K562 (cell line): ENCODE measurements at regions not wholly inside any gene's neighbourhood (a gene's known extent, or its start where the extent isn't known, plus 50 kb on each side); places are given as distances from the start of the nearest gene placed in this dataset.

Source experiments
- ATAC-seq: fragments of 200-7000 bp; cut with Tn5 transposase; 3 replicates; pipeline ENCODE4 v1.9.1; 2020; ENCODE audit warnings: moderate library complexity
- BruUV-seq: library from RNA; stranded (reverse); fragments of 400-500 nt; replicated peaks from 2 replicates; lab custom pipeline; 2021; lab: Mats Ljungman, UMichigan
- CTCF ChIA-PET: fragments of 300-600 bp; formaldehyde crosslinking; extraction: SDS; loops from one replicate; lab custom pipeline; 2021; ENCODE audit warnings: low intra/inter-chr PET ratio; lab: Yijun Ruan, JAX
- POLR2A ChIA-PET: fragments of 300-600, 350-650 bp; sonication (Branson Sonifier 250); formaldehyde crosslinking; extraction: SDS; loops from one replicate; lab custom pipeline; 2021; ENCODE audit warnings: antibody characterized with exemption, inconsistent platforms; lab: Yijun Ruan, JAX
- DNase-seq, 4 experiments: peaks; one replicate each; pipeline versions ENCODE4 v3.0.0 to v3.0.0-alpha.2; 2011 to 2018; ENCODE audit warnings: low spot score in 3 of 4, mixed read lengths in 3 of 4; ENCODE audit errors: extremely low read depth in 1 of 4
- FAIRE-seq: peaks from 2 replicates; lab custom pipeline; 2011; peaks lifted over from hg19 to GRCh38; lab: Jason Lieb, UNC
- H2AFZ ChIP-seq: 2 replicates; pipeline ENCODE4 v1.6.0; 2011; ENCODE audit warnings: low read depth, low read length, control low read depth, inconsistent platforms
- H3K27ac ChIP-seq: fragments of 200-600 bp; 3 replicates; pipeline ENCODE4 v1.8.0; 2011; ENCODE audit warnings: low read depth, mild to moderate bottlenecking, control low read depth, inconsistent platforms, low read length, moderate library complexity, mixed read lengths; ENCODE audit errors: extremely low read depth
- H3K27me3 ChIP-seq, 2 experiments: fragments of 300-600 bp in 1 of 2; 2 replicates in 1 of 2; 3 replicates in 1 of 2; pipeline versions ENCODE4 v1.6.0 to v1.8.0; 2011; ENCODE audit warnings: inconsistent platforms in 2 of 2, low read length in 2 of 2, mild to moderate bottlenecking in 1 of 2, mixed read lengths in 1 of 2, moderate library complexity in 1 of 2; ENCODE audit not compliant: control insufficient read depth in 2 of 2, insufficient read depth in 2 of 2
- H3K36me3 ChIP-seq: fragments of 300-600 bp; 3 replicates; pipeline ENCODE4 v1.8.0; 2011; ENCODE audit warnings: mild to moderate bottlenecking, low read length, inconsistent platforms; ENCODE audit not compliant: control insufficient read depth, insufficient read depth
- H3K4me1 ChIP-seq, 2 experiments: fragments of 200-600 bp in 1 of 2; replicated peaks in 1 of 2; 2 replicates in 1 of 2; 3 replicates in 1 of 2; pipeline versions ENCODE4 v1.5.1 to v1.8.0; 2011; ENCODE audit warnings: inconsistent platforms in 2 of 2, low read length in 2 of 2, mild to moderate bottlenecking in 1 of 2, mixed read lengths in 1 of 2, moderate library complexity in 1 of 2; ENCODE audit not compliant: control insufficient read depth in 2 of 2, insufficient read depth in 2 of 2
- H3K4me2 ChIP-seq: 2 replicates; pipeline ENCODE4 v1.6.1; 2011; ENCODE audit warnings: low read length, control low read depth, inconsistent platforms, mixed read lengths; ENCODE audit not compliant: insufficient read depth
- H3K4me3 ChIP-seq: fragments of 200-600 bp; sonication (generic), shearing (Covaris generic); 2 replicates; pipeline ENCODE4 v1.5.1; 2016; ENCODE audit warnings: control low read depth, inconsistent platforms
- H3K79me2 ChIP-seq: fragments of 200-600 bp; 3 replicates; pipeline ENCODE4 v1.8.0; 2011; ENCODE audit warnings: low read length, inconsistent platforms; ENCODE audit not compliant: control insufficient read depth, insufficient read depth
- H3K9ac ChIP-seq, 2 experiments: 2 replicates each; pipeline versions ENCODE4 v1.6.0 to v1.6.1; 2011; ENCODE audit warnings: low read depth in 2 of 2, low read length in 2 of 2, control low read depth in 1 of 2, inconsistent platforms in 1 of 2, mild to moderate bottlenecking in 1 of 2, mixed read lengths in 1 of 2; ENCODE audit not compliant: insufficient read depth in 1 of 2
- H3K9me1 ChIP-seq: one replicate; pipeline ENCODE4 v1.6.0; 2011; ENCODE audit warnings: inconsistent platforms, mild to moderate bottlenecking, low read length, moderate library complexity; ENCODE audit not compliant: control insufficient read depth, insufficient read depth
- H3K9me3 ChIP-seq: replicated peaks from 2 replicates; pipeline ENCODE4 v1.5.1; 2011; ENCODE audit warnings: low read depth, low read length, inconsistent platforms; ENCODE audit not compliant: control insufficient read depth, insufficient read depth
- H4K20me1 ChIP-seq: replicated peaks from 2 replicates; pipeline ENCODE4 v1.6.1; 2011; ENCODE audit warnings: low read length, inconsistent platforms, mixed read lengths; ENCODE audit not compliant: control insufficient read depth, insufficient read depth
- CHCHD3 ChIP-seq: fragments of 250-450 bp; sonication (Bioruptor Pico); IDR thresholded peaks from 2 replicates; pipeline ENCODE4 v2.1.2; 2022; ENCODE audit warnings: mild to moderate bottlenecking
- GTF2E2 ChIP-seq: fragments of 200-800 bp; sonication (Bioruptor generic); IDR thresholded peaks from 2 replicates; pipeline ENCODE4 v1.6.1; 2016; ENCODE audit warnings: missing genetic modification characterization, missing compliant biosample characterization
- HSF4 ChIP-seq: fragments of 250-450 bp; sonication (Bioruptor Pico); IDR thresholded peaks from 2 replicates; pipeline ENCODE4 v2.1.2; 2022; ENCODE audit warnings: mild to moderate bottlenecking, moderate library complexity, borderline replicate concordance
- NFATC3 ChIP-seq: fragments of 450-650 bp; IDR thresholded peaks from 2 replicates; pipeline ENCODE4 v1.6.1; 2017; ENCODE audit warnings: mild to moderate bottlenecking
- SLC30A9 ChIP-seq: fragments of 250-450 bp; sonication (Bioruptor Pico); IDR thresholded peaks from 2 replicates; pipeline ENCODE4 v1.8.0; 2022; ENCODE audit warnings: mild to moderate bottlenecking, moderate library complexity
- TAF1 ChIP-seq: IDR thresholded peaks from 2 replicates; pipeline ENCODE4 v1.6.1; 2011; ENCODE audit warnings: mild to moderate bottlenecking, low read length, moderate library complexity; ENCODE audit not compliant: insufficient read depth, control insufficient read depth, severe bottlenecking; ENCODE audit errors: extremely low read depth
- TEAD4 ChIP-seq, 2 experiments: sonication (generic) in 1 of 2; formaldehyde crosslinking in 1 of 2; IDR thresholded peaks; 2 replicates each; pipeline versions ENCODE4 v1.6.1 to v1.8.0; 2012 to 2022; ENCODE audit warnings: borderline replicate concordance in 1 of 2, inconsistent platforms in 1 of 2, low read length in 1 of 2, mild to moderate bottlenecking in 1 of 2, missing genetic modification reagents in 1 of 2
- ZC3H11A ChIP-seq: IDR thresholded peaks from 2 replicates; pipeline ENCODE4 v1.6.1; 2012; ENCODE audit warnings: low read depth, low read length, improper control_type of control experiment
- ZKSCAN3 ChIP-seq: fragments of 250-450 bp; sonication (Bioruptor Pico); IDR thresholded peaks from 2 replicates; pipeline ENCODE4 v1.4.0; 2020
- WGBS: fragments of 100-300 bp; shearing (Covaris generic); methylation state at CpG from one replicate; pipeline ENCODE4 v1.1.6; 2016; ENCODE audit warnings: low coverage, mixed read lengths; ENCODE audit not compliant: insufficient coverage; ENCODE audit errors: missing lambda C conversion rate; 5-methylcytosine and 5-hydroxymethylcytosine counted together
- in situ Hi-C: fragments of 300-500 bp; cut with MboI; formaldehyde crosslinking; loops from 4 replicates; pipeline ENCODE4 v1.15.0; 2018; ENCODE audit warnings: inconsistent platforms, mixed read lengths
- intact Hi-C: fragments of 100-400 bp; cut with micrococcal nuclease; formaldehyde crosslinking; loops from 2 replicates; pipeline ENCODE4 v1.14.2; 2022

- Histone ChIP-seq H3K4me1 (peaks cover 0 to 8% of the 10 kb centered on the region in 2 experiments; a peak in 1 of 5 replicates), H3K79me2 (no peaks in the 10 kb centered on the region), H3K27me3 (peaks cover 0 to 1% of the 10 kb centered on the region in 2 experiments; a peak in 2 of 5 replicates), H3K4me2 (no peak overlapping the region), H3K9me3 (no peaks in the 10 kb centered on the region), H3K9ac (no peak overlapping the region), H3K4me3 (no peak overlapping the region), H2AFZ (no peak overlapping the region), H3K36me3 (no peaks in the 10 kb centered on the region), H3K9me1 (no peaks in the 10 kb centered on the region), H3K27ac (no peak overlapping the region), H4K20me1 (no peaks in the 10 kb centered on the region)
- no TSS peak for BruUV-seq
- no peak for ATAC-seq
- WGBS: 60% methylated on average over 2 of the region's 2 CpGs
- FAIRE-seq: no peak
- POLR2A ChIA-PET: no interaction called here
- intact Hi-C loops (no loop called here), in situ Hi-C loops (no loop called here)
- CTCF ChIA-PET: no interaction called here
- no peak for DNase-seq
- no peak for TF ChIP-seq TAF1
- no peak for TF ChIP-seq HSF4 (CRISPR knock-in tag)
- no peak for TF ChIP-seq TEAD4 (IDR thresholded peaks at IDR 0.05; ENCODE audit: low read length)
- no peak for TF ChIP-seq TEAD4 (CRISPR knock-in tag; IDR thresholded peaks at IDR 0.05; ENCODE audit: borderline replicate concordance)
- no peak for TF ChIP-seq ZKSCAN3
- no peak for TF ChIP-seq CHCHD3 (CRISPR knock-in tag)
- TF ChIP-seq GTF2E2 (tag): no peak
- TF ChIP-seq SLC30A9: no peak
- no peak for TF ChIP-seq ZC3H11A
- TF ChIP-seq NFATC3: no peak
Observed at GRCh38 chr15:87730706-87731105, 525.8 kb downstream of the NTRK3 start.
